Mesendoderm (in vitro differentiated cells): ENCODE measurements at regions not wholly inside any gene's neighbourhood (a gene's known extent, or its start where the extent isn't known, plus 50 kb on each side); places are given as distances from the start of the nearest gene placed in this dataset.
A peak's percentile ranks its signal among the peaks of the same experiment; 100 is the strongest.
"Not testable (repeated sequence)": the region's sequence is repeated elsewhere in the genome, so short reads cannot be mapped to it uniquely, and the experiment has no call there.

Source experiments
- DNase-seq: peaks from one replicate; pipeline ENCODE4 v3.0.0; 2013
- H2AK5ac ChIP-seq: 2 replicates; pipeline ENCODE4 v1.6.1; 2013; ENCODE audit warnings: low read length, inconsistent platforms
- H2BK120ac ChIP-seq: 2 replicates; pipeline ENCODE4 v1.6.1; 2013; ENCODE audit warnings: low read depth, mild to moderate bottlenecking, low read length, moderate library complexity, mixed read lengths
- H2BK15ac ChIP-seq: replicated peaks from 2 replicates; pipeline ENCODE4 v1.6.1; 2013; ENCODE audit warnings: low read depth, mild to moderate bottlenecking, moderate library complexity
- H2BK5ac ChIP-seq: 2 replicates; pipeline ENCODE4 v1.6.1; 2013; ENCODE audit warnings: low read length, inconsistent platforms
- H3K18ac ChIP-seq: 2 replicates; pipeline ENCODE4 v1.6.1; 2013; ENCODE audit warnings: mild to moderate bottlenecking, low read length, mixed read lengths
- H3K23ac ChIP-seq: one replicate; pipeline ENCODE4 v1.6.1; 2013; ENCODE audit warnings: low read length
- H3K27ac ChIP-seq: 2 replicates; pipeline ENCODE4 v1.5.1; 2013; ENCODE audit warnings: low read depth, mild to moderate bottlenecking, inconsistent platforms, low read length, moderate library complexity
- H3K27me3 ChIP-seq: 2 replicates; pipeline ENCODE4 v1.6.1; 2013; ENCODE audit warnings: low read length, control low read depth, mild to moderate bottlenecking, inconsistent platforms; ENCODE audit not compliant: insufficient read depth, poor library complexity
- H3K36me3 ChIP-seq: 2 replicates; pipeline ENCODE4 v1.6.1; 2013; ENCODE audit warnings: low read length, inconsistent platforms; ENCODE audit not compliant: control insufficient read depth, insufficient read depth
- H3K4ac ChIP-seq: one replicate; pipeline ENCODE4 v1.6.1; 2013; ENCODE audit warnings: low read depth, mild to moderate bottlenecking, low read length, moderate library complexity
- H3K4me1 ChIP-seq: 2 replicates; pipeline ENCODE4 v1.6.1; 2013; ENCODE audit warnings: low read depth, low read length, inconsistent platforms; ENCODE audit not compliant: control insufficient read depth
- H3K4me2 ChIP-seq: 2 replicates; pipeline ENCODE4 v1.6.1; 2013; ENCODE audit warnings: low read length
- H3K4me3 ChIP-seq: 2 replicates; pipeline ENCODE4 v1.5.1; 2013; ENCODE audit warnings: mild to moderate bottlenecking, low read length
- H3K56ac ChIP-seq: one replicate; pipeline ENCODE4 v1.6.1; 2013; ENCODE audit warnings: low read length
- H3K79me1 ChIP-seq: 2 replicates; pipeline ENCODE4 v1.6.1; 2013; ENCODE audit warnings: low read length, inconsistent platforms
- H3K79me2 ChIP-seq: 2 replicates; pipeline ENCODE4 v1.6.1; 2013; ENCODE audit warnings: mild to moderate bottlenecking, low read length; ENCODE audit not compliant: control insufficient read depth, insufficient read depth
- H3K9ac ChIP-seq: 2 replicates; pipeline ENCODE4 v1.6.1; 2013; ENCODE audit warnings: low read length, inconsistent platforms
- H4K5ac ChIP-seq: one replicate; pipeline ENCODE4 v1.6.1; 2013; ENCODE audit warnings: low read length
- H4K8ac ChIP-seq: one replicate; pipeline ENCODE4 v1.6.1; 2013; ENCODE audit warnings: low read depth, mild to moderate bottlenecking, control low read depth, low read length, moderate library complexity
- WGBS: extraction: QIAGEN DNeasy Blood & Tissue Kit; methylation state at CpG from one replicate; pipeline ENCODE4 v1.1.7; 2013; ENCODE audit warnings: low lambda C conversion rate, missing lambda C conversion rate; ENCODE audit not compliant: insufficient coverage; ENCODE audit errors: extremely low coverage; 5-methylcytosine and 5-hydroxymethylcytosine counted together

DNA sequence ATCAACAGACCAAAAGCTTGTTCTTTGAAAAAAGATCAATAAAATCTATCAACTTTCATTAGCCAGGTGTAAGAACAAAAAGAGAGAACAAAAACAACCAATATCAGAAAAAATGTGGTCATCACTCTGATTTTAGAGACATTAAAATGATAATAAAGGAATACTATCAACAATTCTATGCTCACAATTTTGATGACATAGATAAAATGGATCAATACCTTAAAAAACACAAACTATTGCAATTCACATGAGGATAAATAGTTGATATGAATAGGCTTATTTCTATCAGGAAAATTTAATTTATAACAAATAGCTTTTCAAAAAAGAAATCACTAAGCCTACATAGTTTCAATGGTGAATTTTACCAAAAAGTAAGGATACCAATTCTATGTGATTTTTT lies 809.4 kb upstream of the EYS start:
- Histone ChIP-seq H3K4me3 (no peak overlapping the region), H3K4me1 (no peaks in the 10 kb centered on the region), H2BK15ac (no peak overlapping the region), H3K23ac (no peak overlapping the region), H3K79me2 (no peaks in the 10 kb centered on the region), H3K79me1 (no peaks in the 10 kb centered on the region), H2BK5ac (no peak overlapping the region), H3K27ac (no peak overlapping the region), H2BK120ac (no peak overlapping the region), H4K8ac (no peak overlapping the region), H3K18ac (no peak overlapping the region), H3K36me3 (no peaks in the 10 kb centered on the region), H4K5ac (no peak overlapping the region), H3K27me3 (no peaks in the 10 kb centered on the region), H3K9ac (no peak overlapping the region), H3K4ac (no peak overlapping the region), H2AK5ac (no peak overlapping the region), H3K4me2 (no peak overlapping the region), H3K56ac (no peak overlapping the region)
- DNase-seq, result no peak

DNA sequence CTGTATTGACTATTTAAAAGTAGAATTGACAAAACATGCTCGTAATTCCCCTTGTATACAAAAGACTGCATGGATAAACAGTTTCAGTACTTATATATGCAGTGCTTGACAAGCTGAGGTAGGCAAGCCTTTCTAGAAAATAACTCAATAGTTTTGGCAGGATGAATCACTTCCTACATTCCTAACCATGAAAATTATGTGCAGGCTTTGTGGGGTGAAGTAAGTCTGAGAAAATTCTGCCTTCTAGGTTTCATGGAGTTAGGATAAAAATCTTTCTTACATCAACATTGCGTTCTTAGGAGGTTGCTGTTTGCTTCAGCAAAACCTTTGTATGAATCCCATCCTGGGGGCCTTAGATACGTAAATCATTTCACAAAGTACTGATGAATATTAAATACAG lies 801.4 kb upstream of the EYS start:
- H3K4me3 ChIP-seq, result no peak overlapping the region
- no peaks in the 10 kb centered on the region for H3K79me1 ChIP-seq
- H3K79me2 ChIP-seq, result no peaks in the 10 kb centered on the region
- no peaks in the 10 kb centered on the region for H3K4me1 ChIP-seq
- no peak overlapping the region for H4K5ac ChIP-seq
- no peak for DNase-seq
- H2BK15ac ChIP-seq, result no peak overlapping the region
- H3K23ac ChIP-seq, result no peak overlapping the region
- H3K56ac ChIP-seq, result no peak overlapping the region
- H3K4me2 ChIP-seq, result no peak overlapping the region
- H3K9ac ChIP-seq, result no peak overlapping the region
- no peak overlapping the region for H3K4ac ChIP-seq
- no peak overlapping the region for H3K27ac ChIP-seq
- H2BK5ac ChIP-seq, result no peak overlapping the region
- no peak overlapping the region for H4K8ac ChIP-seq
- no peak overlapping the region for H3K18ac ChIP-seq
- H3K36me3 ChIP-seq, result no peaks in the 10 kb centered on the region
- H2BK120ac ChIP-seq, result no peak overlapping the region
- WGBS, result no CpG with 5 or more reads among the region's 3 CpGs
- H2AK5ac ChIP-seq, result no peak overlapping the region
- no peaks in the 10 kb centered on the region for H3K27me3 ChIP-seq

DNA sequence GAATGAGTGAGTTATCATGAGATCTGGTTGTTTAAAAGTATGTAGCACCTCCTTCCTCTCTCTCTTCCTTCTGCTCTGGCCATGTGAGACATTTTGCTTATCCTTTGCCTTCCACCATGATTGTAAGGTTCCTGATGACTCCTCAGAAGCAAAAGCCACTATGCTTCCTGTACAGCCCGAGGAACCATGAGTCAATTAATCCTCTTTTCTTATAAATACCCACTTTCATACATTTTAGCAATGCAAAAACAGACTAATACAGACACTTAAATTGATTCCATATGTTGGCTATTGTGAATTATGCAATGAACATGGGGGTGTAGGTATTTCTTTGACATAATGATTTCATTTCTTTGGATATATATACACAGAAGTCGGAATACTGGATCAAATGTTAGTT lies 792.8 kb upstream of the EYS start:
- H3K9ac ChIP-seq, result no peak overlapping the region
- H3K27me3 ChIP-seq, result no peaks in the 10 kb centered on the region
- no peak overlapping the region for H4K5ac ChIP-seq
- H4K8ac ChIP-seq, result no peak overlapping the region
- H3K36me3 ChIP-seq, result no peaks in the 10 kb centered on the region
- H3K79me2 ChIP-seq, result no peaks in the 10 kb centered on the region
- H2AK5ac ChIP-seq, result no peak overlapping the region
- no peaks in the 10 kb centered on the region for H3K4me1 ChIP-seq
- no peak overlapping the region for H3K56ac ChIP-seq
- H2BK15ac ChIP-seq, result no peak overlapping the region
- no peak overlapping the region for H3K23ac ChIP-seq
- no peak overlapping the region for H2BK5ac ChIP-seq
- H2BK120ac ChIP-seq, result no peak overlapping the region
- no peak overlapping the region for H3K27ac ChIP-seq
- no peak overlapping the region for H3K4me2 ChIP-seq
- H3K79me1 ChIP-seq, result no peaks in the 10 kb centered on the region
- no CpG with 5 or more reads among the region's 2 CpGs for WGBS
- DNase-seq, result no peak
- H3K18ac ChIP-seq, result no peak overlapping the region
- H3K4me3 ChIP-seq, result no peak overlapping the region
- no peak overlapping the region for H3K4ac ChIP-seq

- no peak overlapping the region for H3K4ac ChIP-seq
- H4K8ac ChIP-seq, result no peak overlapping the region
- peak; percentile 73 for DNase-seq
These were observed 789.6 kb upstream of the EYS start for GRCh38 chr6:66496659-66497058.

GRCh38 chr6:66494643-66495042 lies 787.6 kb upstream of the EYS start:
- no CpG with 5 or more reads among the region's 2 CpGs for WGBS
- H2BK120ac ChIP-seq, H3K36me3 ChIP-seq, H4K5ac ChIP-seq, H3K23ac ChIP-seq, H2BK5ac ChIP-seq, H3K4me2 ChIP-seq, H3K18ac ChIP-seq, H3K9ac ChIP-seq, H3K4me1 ChIP-seq, DNase-seq, H2BK15ac ChIP-seq, H3K4ac ChIP-seq, H3K79me1 ChIP-seq, H2AK5ac ChIP-seq, H3K4me3 ChIP-seq, H3K27me3 ChIP-seq, H4K8ac ChIP-seq, H3K79me2 ChIP-seq, H3K27ac ChIP-seq, H3K56ac ChIP-seq: not testable (repeated sequence)

More at GRCh38 chr6:66496659-66497058, 789.6 kb upstream of the EYS start:
- Histone ChIP-seq H3K4me2 (no peak overlapping the region), H2BK120ac (no peak overlapping the region), H3K56ac (no peak overlapping the region), H3K79me2 (no peaks in the 10 kb centered on the region), H3K79me1 (no peaks in the 10 kb centered on the region), H3K27me3 (no peaks in the 10 kb centered on the region), H3K4me1 (no peaks in the 10 kb centered on the region), H3K18ac (no peak overlapping the region), H3K36me3 (no peaks in the 10 kb centered on the region), H3K27ac (no peak overlapping the region), H3K23ac (no peak overlapping the region), H2AK5ac (no peak overlapping the region), H2BK5ac (no peak overlapping the region), H3K4me3 (no peak overlapping the region), H3K9ac (no peak overlapping the region), H4K5ac (no peak overlapping the region), H2BK15ac (no peak overlapping the region)
- WGBS, result no CpG with 5 or more reads among the region's 2 CpGs

GRCh38 chr6:66489269-66489987 lies 782.4 kb upstream of the EYS start:
- Histone ChIP-seq H3K4me1 (no peaks in the 10 kb centered on the region), H2BK15ac (no peak overlapping the region), H2AK5ac (no peak overlapping the region), H3K79me2 (no peaks in the 10 kb centered on the region), H3K27me3 (no peaks in the 10 kb centered on the region), H3K4ac (no peak overlapping the region), H3K9ac (no peak overlapping the region), H3K56ac (no peak overlapping the region), H3K4me3 (no peak overlapping the region), H2BK5ac (no peak overlapping the region), H4K5ac (no peak overlapping the region), H4K8ac (no peak overlapping the region), H2BK120ac (no peak overlapping the region), H3K79me1 (no peaks in the 10 kb centered on the region), H3K18ac (no peak overlapping the region), H3K36me3 (no peaks in the 10 kb centered on the region), H3K4me2 (no peak overlapping the region), H3K27ac (no peak overlapping the region), H3K23ac (no peak overlapping the region)
- DNase-seq, result no peak
- WGBS, result no CpG with 5 or more reads among the region's 9 CpGs
